ENCODE measurements at regions not wholly inside any gene's neighbourhood (a gene's known extent, or its start where the extent isn't known, plus 50 kb on each side); places are given as distances from the start of the nearest gene placed in this dataset.
"Not testable (repeated sequence)": the region's sequence is repeated elsewhere in the genome, so short reads cannot be mapped to it uniquely, and the experiment has no call there.

GRCh38 chr6:150753371-150754064 is 112.0 kb upstream of the MTHFD1L start:
- no peak for DNase-seq (ENCODE audit: low spot score in 2 of 2)
- Histone ChIP-seq H3K27me3 (no peaks in the 10 kb centered on the region), H3K4me3 (no peak overlapping the region), H3K36me3 (no peaks in the 10 kb centered on the region), H3K4me1 (peaks cover 12% of the 10 kb centered on the region), H3K9me3 (no peaks in the 10 kb centered on the region), H3K27ac (no peak overlapping the region)
- TF ChIP-seq POLR2AphosphoS5 (IDR thresholded peaks at IDR 0.05) (no peak), EP300 (IDR thresholded peaks at IDR 0.05) (no peak), POLR2A (IDR thresholded peaks at IDR 0.05) (no peak), CTCF (IDR thresholded peaks at IDR 0.05) (no peak)
- WGBS = 51% methylated on average over 14 of the region's 14 CpGs

GRCh38 chr6:150755042-150755441 is 110.5 kb upstream of the MTHFD1L start:
- TF ChIP-seq CTCF (IDR thresholded peaks at IDR 0.05) (no peak), EP300 (IDR thresholded peaks at IDR 0.05) (no peak), POLR2A (IDR thresholded peaks at IDR 0.05) (no peak), POLR2AphosphoS5 (IDR thresholded peaks at IDR 0.05) (no peak)
- Histone ChIP-seq H3K27ac (no peak overlapping the region), H3K4me3 (no peak overlapping the region), H3K27me3 (no peaks in the 10 kb centered on the region), H3K9me3 (no peaks in the 10 kb centered on the region), H3K4me1 (peaks cover 12% of the 10 kb centered on the region), H3K36me3 (no peaks in the 10 kb centered on the region)
- DNase-seq (ENCODE audit: low spot score in 2 of 2) = no peak
- WGBS = 75% methylated on average over 9 of the region's 9 CpGs

- no peak for DNase-seq (ENCODE audit: low spot score in 2 of 2)
- no peaks in the 10 kb centered on the region for H3K27me3 ChIP-seq
- no peak overlapping the region for H3K4me3 ChIP-seq
- H3K36me3 ChIP-seq = no peaks in the 10 kb centered on the region
- WGBS = 92% methylated on average over 10 of the region's 10 CpGs
- no peaks in the 10 kb centered on the region for H3K9me3 ChIP-seq
- no peak overlapping the region for H3K27ac ChIP-seq
- TF ChIP-seq POLR2AphosphoS5 (IDR thresholded peaks at IDR 0.05) (no peak), EP300 (IDR thresholded peaks at IDR 0.05) (no peak), CTCF (IDR thresholded peaks at IDR 0.05) (no peak), POLR2A (IDR thresholded peaks at IDR 0.05) (no peak)
- peaks cover 12% of the 10 kb centered on the region for H3K4me1 ChIP-seq
Measured at GRCh38 chr6:150755524-150755923, 110.0 kb upstream of the MTHFD1L start.

GRCh38 chr6:150756173-150756572 is 109.3 kb upstream of the MTHFD1L start:
- Histone ChIP-seq H3K9me3 (no peaks in the 10 kb centered on the region), H3K4me1 (peaks cover 12% of the 10 kb centered on the region), H3K36me3 (no peaks in the 10 kb centered on the region), H3K4me3 (no peak overlapping the region), H3K27me3 (no peaks in the 10 kb centered on the region), H3K27ac (no peak overlapping the region)
- TF ChIP-seq POLR2A (IDR thresholded peaks at IDR 0.05) (no peak), POLR2AphosphoS5 (IDR thresholded peaks at IDR 0.05) (no peak), EP300 (IDR thresholded peaks at IDR 0.05) (no peak), CTCF (IDR thresholded peaks at IDR 0.05) (no peak)
- 71% methylated on average over 7 of the region's 7 CpGs for WGBS
- DNase-seq (ENCODE audit: low spot score in 2 of 2) = no peak

- H3K27me3 ChIP-seq; H3K27ac ChIP-seq; H3K9me3 ChIP-seq; H3K4me3 ChIP-seq; DNase-seq (ENCODE audit: low spot score in 2 of 2); H3K4me1 ChIP-seq; H3K36me3 ChIP-seq: not testable (repeated sequence)
- WGBS = 74% methylated on average over 4 of the region's 4 CpGs
Measured at GRCh38 chr6:150757807-150758206, 107.7 kb upstream of the MTHFD1L start.

- H3K27ac ChIP-seq = no peak overlapping the region
- H3K4me3 ChIP-seq = no peak overlapping the region
- peaks cover 5% of the 10 kb centered on the region for H3K4me1 ChIP-seq
- H3K36me3 ChIP-seq = no peaks in the 10 kb centered on the region
- 95% methylated on average over 4 of the region's 4 CpGs for WGBS
- DNase-seq (ENCODE audit: low spot score in 2 of 2) = no peak
- no peak for TF ChIP-seq EP300 (IDR thresholded peaks at IDR 0.05)
- TF ChIP-seq CTCF (IDR thresholded peaks at IDR 0.05) = no peak
- no peak for TF ChIP-seq POLR2A (IDR thresholded peaks at IDR 0.05)
- no peak for TF ChIP-seq POLR2AphosphoS5 (IDR thresholded peaks at IDR 0.05)
- no peaks in the 10 kb centered on the region for H3K27me3 ChIP-seq
- H3K9me3 ChIP-seq = no peaks in the 10 kb centered on the region
Measured at GRCh38 chr6:150759483-150759882, 106.0 kb upstream of the MTHFD1L start.
